GM23338 (cell line): ENCODE measurements at regions not wholly inside any gene's neighbourhood (a gene's known extent, or its start where the extent isn't known, plus 50 kb on each side); places are given as distances from the start of the nearest gene placed in this dataset.

Source experiments
- ATAC-seq: fragments of 200-7000 bp; cut with Tn5 transposase; 3 replicates; pipeline ENCODE4 v1.9.1; 2020
- DNase-seq: peaks from one replicate; pipeline ENCODE4 v3.0.0-alpha.2; 2015; ENCODE audit warnings: low spot score
- H2AFZ ChIP-seq: fragments of 200-600 bp; sonication (generic); 2 replicates; pipeline ENCODE4 v1.8.0; 2016; ENCODE audit warnings: antibody characterized with exemption, mild to moderate bottlenecking, moderate library complexity
- H3F3A ChIP-seq: fragments of 200-600 bp; sonication (generic); replicated peaks from 2 replicates; pipeline ENCODE4 v1.8.0; 2017; ENCODE audit warnings: antibody characterized with exemption, mixed run types, low read depth
- H3K27ac ChIP-seq: fragments of 200-600 bp; sonication (generic); 2 replicates; pipeline ENCODE4 v1.6.1; 2016; ENCODE audit warnings: low read depth
- H3K27me3 ChIP-seq: fragments of 200-600 bp; sonication (generic); 2 replicates; pipeline ENCODE4 v1.8.0; 2016; ENCODE audit warnings: mild to moderate bottlenecking, mixed run types, moderate library complexity; ENCODE audit not compliant: insufficient read depth
- H3K36me3 ChIP-seq: fragments of 200-600 bp; sonication (generic); 2 replicates; pipeline ENCODE4 v1.8.0; 2016; ENCODE audit warnings: mild to moderate bottlenecking; ENCODE audit not compliant: insufficient read depth
- H3K4me1 ChIP-seq: fragments of 200-600 bp; sonication (generic); 2 replicates; pipeline ENCODE4 v1.8.0; 2016; ENCODE audit warnings: mild to moderate bottlenecking, moderate library complexity; ENCODE audit not compliant: insufficient read depth
- H3K4me2 ChIP-seq: fragments of 200-600 bp; sonication (generic); 2 replicates; pipeline ENCODE4 v1.7.1; 2017; ENCODE audit warnings: mixed run types
- H3K4me3 ChIP-seq: fragments of 200-600 bp; sonication (generic); 2 replicates; pipeline ENCODE4 v1.6.1; 2016; ENCODE audit warnings: mixed run types
- H3K79me2 ChIP-seq: fragments of 200-600 bp; sonication (generic); replicated peaks from 2 replicates; pipeline ENCODE4 v1.8.0; 2017; ENCODE audit warnings: mild to moderate bottlenecking; ENCODE audit not compliant: insufficient read depth
- H3K9me2 ChIP-seq: fragments of 200-600 bp; sonication (generic); 2 replicates; pipeline ENCODE4 v1.8.0; 2017; ENCODE audit not compliant: insufficient read depth
- H4K20me1 ChIP-seq: fragments of 200-600 bp; sonication (generic); replicated peaks from 2 replicates; pipeline ENCODE4 v1.8.0; 2017; ENCODE audit warnings: mild to moderate bottlenecking; ENCODE audit not compliant: insufficient read depth
- H3K27ac Mint-ChIP-seq: 2 replicates; pipeline ENCODE4 v1.8.0; 2020; ENCODE audit warnings: inconsistent platforms, mild to moderate bottlenecking, moderate library complexity, mixed read lengths
- H3K27me3 Mint-ChIP-seq: 3 replicates; pipeline ENCODE4 v1.8.0; 2022; ENCODE audit warnings: low read depth, mild to moderate bottlenecking, moderate library complexity, mixed read lengths, inconsistent platforms; ENCODE audit not compliant: insufficient read depth, poor library complexity
- H3K36me3 Mint-ChIP-seq: 3 replicates; pipeline ENCODE4 v1.8.0; 2021; ENCODE audit warnings: low read depth, mild to moderate bottlenecking, inconsistent platforms, moderate library complexity, mixed read lengths
- H3K4me1 Mint-ChIP-seq: 3 replicates; pipeline ENCODE4 v1.8.0; 2020; ENCODE audit warnings: mild to moderate bottlenecking, inconsistent platforms, mixed read lengths
- H3K4me3 Mint-ChIP-seq: 3 replicates; pipeline ENCODE4 v1.8.0; 2021; ENCODE audit warnings: moderate library complexity, mild to moderate bottlenecking, inconsistent platforms, mixed read lengths
- H3K9me3 Mint-ChIP-seq: 3 replicates; pipeline ENCODE4 v1.8.0; 2020; ENCODE audit warnings: moderate library complexity, mild to moderate bottlenecking, inconsistent platforms, mixed read lengths
- CREB1 ChIP-seq: fragments of 250-450 bp; sonication (Bioruptor Pico); IDR thresholded peaks from 2 replicates; pipeline ENCODE4 v1.5.0; 2020; ENCODE audit warnings: low read depth, mild to moderate bottlenecking, moderate library complexity
- CTCF ChIP-seq, 2 experiments: fragments of 200-600 bp in 1 of 2; sonication (generic) in 1 of 2; conservative IDR thresholded peaks; 2 replicates each; pipeline versions ENCODE4 v1.5.1 to v1.6.1; 2016 to 2017; ENCODE audit warnings: antibody characterized with exemption in 2 of 2, low read depth in 2 of 2, mild to moderate bottlenecking in 2 of 2, moderate library complexity in 1 of 2
- ETS1 ChIP-seq: IDR thresholded peaks from 2 replicates; pipeline ENCODE4 v1.6.1; 2016; ENCODE audit warnings: antibody characterized with exemption
- JUNB ChIP-seq: IDR thresholded peaks from one replicate; pipeline ENCODE4 v1.6.1; 2016; ENCODE audit warnings: antibody characterized with exemption; ENCODE audit not compliant: unreplicated experiment
- POLR2AphosphoS5 ChIP-seq: IDR thresholded peaks from 2 replicates; pipeline ENCODE4 v1.6.1; 2016; ENCODE audit warnings: antibody characterized with exemption, low read depth
- REST ChIP-seq: IDR thresholded peaks from one replicate; pipeline ENCODE4 v1.6.1; 2018; ENCODE audit warnings: antibody characterized with exemption; ENCODE audit not compliant: unreplicated experiment
- STAT1 ChIP-seq: IDR thresholded peaks from one replicate; pipeline ENCODE4 v1.6.1; 2016; ENCODE audit warnings: antibody characterized with exemption; ENCODE audit not compliant: unreplicated experiment
- ZNF114 ChIP-seq: fragments of 250-450 bp; sonication (Bioruptor Pico); IDR thresholded peaks from 2 replicates; pipeline ENCODE4 v1.5.0; 2020; ENCODE audit warnings: mild to moderate bottlenecking, moderate library complexity
- ZNF331 ChIP-seq: fragments of 250-450 bp; sonication (Bioruptor Pico); IDR thresholded peaks from 2 replicates; pipeline ENCODE4 v1.5.0; 2020; ENCODE audit warnings: low read depth, mild to moderate bottlenecking, moderate library complexity
- ZNF462 ChIP-seq: fragments of 250-450 bp; sonication (Bioruptor Pico); IDR thresholded peaks from 2 replicates; pipeline ENCODE4 v1.5.0; 2020; ENCODE audit warnings: mild to moderate bottlenecking, moderate library complexity

- H3K4me3 ChIP-seq, result no peak overlapping the region
- no peaks in the 10 kb centered on the region for H3F3A ChIP-seq
- H3K79me2 ChIP-seq, result no peaks in the 10 kb centered on the region
- no peak overlapping the region for H3K27ac Mint-ChIP-seq
- H3K36me3 ChIP-seq, result no peaks in the 10 kb centered on the region
- H3K4me1 ChIP-seq, result no peaks in the 10 kb centered on the region
- H3K9me3 Mint-ChIP-seq, result no peaks in the 10 kb centered on the region
- TF ChIP-seq ZNF114 (CRISPR knock-in tag) (no peak), CTCF (conservative IDR thresholded peaks at IDR 0.05; ENCODE audit: low read depth in 2 of 2) (no peak), ZNF462 (no peak), POLR2AphosphoS5 (no peak), REST (no peak), CREB1 (CRISPR knock-in tag) (no peak), ETS1 (no peak), STAT1 (no peak), ZNF331 (no peak), JUNB (no peak)
- no peaks in the 10 kb centered on the region for H3K9me2 ChIP-seq
- no peak overlapping the region for H3K4me2 ChIP-seq
- ATAC-seq (no peak), DNase-seq (no peak)
- H3K27me3 ChIP-seq, result no peaks in the 10 kb centered on the region
- H3K4me1 Mint-ChIP-seq, result no peaks in the 10 kb centered on the region
- H3K36me3 Mint-ChIP-seq, result no peaks in the 10 kb centered on the region
- no peaks in the 10 kb centered on the region for H4K20me1 ChIP-seq
- H2AFZ ChIP-seq, result no peak overlapping the region
- H3K27ac ChIP-seq, result no peak overlapping the region
- H3K4me3 Mint-ChIP-seq, result no peak overlapping the region
- H3K27me3 Mint-ChIP-seq, result no peaks in the 10 kb centered on the region
Observed at GRCh38 chr2:198483051-198483450, 678.7 kb downstream of the PLCL1 start.
